ENCODE measurements at regions not wholly inside any gene's neighbourhood (a gene's known extent, or its start where the extent isn't known, plus 50 kb on each side); places are given as distances from the start of the nearest gene placed in this dataset.

DNA sequence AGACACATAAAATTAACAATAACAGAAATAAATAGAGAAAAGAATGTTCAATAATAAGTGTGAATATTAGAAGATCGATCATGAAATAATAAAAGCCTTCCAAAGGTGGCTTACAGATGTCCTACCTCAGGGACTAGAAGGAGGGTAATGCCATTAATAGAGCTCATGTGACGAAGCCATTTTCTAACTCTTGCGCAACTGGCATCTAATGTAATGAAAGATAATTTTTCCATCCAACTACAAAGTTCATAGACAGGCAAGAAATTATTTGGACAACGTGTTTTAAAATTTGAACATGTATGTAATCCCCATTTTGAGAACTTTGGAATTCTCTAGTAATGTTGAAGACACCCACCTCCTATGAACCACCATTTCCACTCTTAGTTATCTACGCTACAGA lies 1394.3 kb upstream of the LRRTM3 start:
- Histone ChIP-seq H2AFZ (ENCODE audit: insufficient read depth, low read depth, low read length, poor library complexity, severe bottlenecking) (no peak overlapping the region), H3K79me2 (ENCODE audit: control insufficient read depth, insufficient read depth, low read length) (no peaks in the 10 kb centered on the region), H3K4me1 (ENCODE audit: control insufficient read depth in 2 of 2, insufficient read depth in 2 of 2, low read length in 2 of 2) (no peaks in the 10 kb centered on the region), H3K36me3 (replicated peaks in 1 of 2; ENCODE audit: control extremely low read depth in 1 of 2, control insufficient read depth in 1 of 2, extremely low read depth in 1 of 2, insufficient read depth in 2 of 2, low read length in 1 of 2) (no peaks in the 10 kb centered on the region), H3K4me3 (ENCODE audit: control extremely low read depth in 1 of 5, extremely low read depth in 1 of 5, insufficient read depth in 1 of 5, low read depth in 2 of 5, low read length in 4 of 5) (no peak overlapping the region), H3K9me3 (ENCODE audit: control extremely low read depth in 1 of 3, control insufficient read depth in 2 of 3, insufficient read depth in 1 of 3, low read length in 2 of 3) (no peaks in the 10 kb centered on the region), H4K20me1 (ENCODE audit: control insufficient read depth, insufficient read depth, low read length, poor library complexity, severe bottlenecking) (no peaks in the 10 kb centered on the region), H3K27me3 (replicated peaks in 1 of 4; ENCODE audit: control extremely low read depth in 1 of 4, control insufficient read depth in 3 of 4, insufficient read depth in 4 of 4, low read length in 3 of 4) (no peaks in the 10 kb centered on the region), H3K4me2 (replicated peaks; ENCODE audit: low read depth, low read length, poor library complexity, severe bottlenecking) (no peak overlapping the region), H3K27ac (ENCODE audit: low read length in 2 of 2) (no peak overlapping the region), H3K9ac (ENCODE audit: low read length) (no peak overlapping the region)
- ATAC-seq (ENCODE audit: low read depth) (no peak), DNase-seq (no peak)
- ChIA-PET POLR2A (no interaction called here), CTCF (no interaction called here)
- intact Hi-C loops (cut with micrococcal nuclease) = no loop called here
- no CpG with 5 or more reads among the region's 5 CpGs for WGBS (ENCODE audit: insufficient coverage)
- Mint-ChIP-seq H3K9me3 (ENCODE audit: insufficient read depth) (peaks cover 4% of the 10 kb centered on the region), H3K4me1 (no peaks in the 10 kb centered on the region), H3K27ac (no peak overlapping the region), H3K27me3 (no peaks in the 10 kb centered on the region), H3K4me3 (no peak overlapping the region)
- TF ChIP-seq, protein P1, sequence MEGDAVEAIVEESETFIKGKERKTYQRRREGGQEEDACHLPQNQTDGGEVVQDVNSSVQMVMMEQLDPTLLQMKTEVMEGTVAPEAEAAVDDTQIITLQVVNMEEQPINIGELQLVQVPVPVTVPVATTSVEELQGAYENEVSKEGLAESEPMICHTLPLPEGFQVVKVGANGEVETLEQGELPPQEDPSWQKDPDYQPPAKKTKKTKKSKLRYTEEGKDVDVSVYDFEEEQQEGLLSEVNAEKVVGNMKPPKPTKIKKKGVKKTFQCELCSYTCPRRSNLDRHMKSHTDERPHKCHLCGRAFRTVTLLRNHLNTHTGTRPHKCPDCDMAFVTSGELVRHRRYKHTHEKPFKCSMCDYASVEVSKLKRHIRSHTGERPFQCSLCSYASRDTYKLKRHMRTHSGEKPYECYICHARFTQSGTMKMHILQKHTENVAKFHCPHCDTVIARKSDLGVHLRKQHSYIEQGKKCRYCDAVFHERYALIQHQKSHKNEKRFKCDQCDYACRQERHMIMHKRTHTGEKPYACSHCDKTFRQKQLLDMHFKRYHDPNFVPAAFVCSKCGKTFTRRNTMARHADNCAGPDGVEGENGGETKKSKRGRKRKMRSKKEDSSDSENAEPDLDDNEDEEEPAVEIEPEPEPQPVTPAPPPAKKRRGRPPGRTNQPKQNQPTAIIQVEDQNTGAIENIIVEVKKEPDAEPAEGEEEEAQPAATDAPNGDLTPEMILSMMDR (IDR thresholded peaks at IDR 0.05) = no peak
- TF ChIP-seq EZH2 (IDR thresholded peaks at IDR 0.05; ENCODE audit: borderline replicate concordance, insufficient read depth, low read depth, low read length, poor library complexity, severe bottlenecking) = no peak

DNA sequence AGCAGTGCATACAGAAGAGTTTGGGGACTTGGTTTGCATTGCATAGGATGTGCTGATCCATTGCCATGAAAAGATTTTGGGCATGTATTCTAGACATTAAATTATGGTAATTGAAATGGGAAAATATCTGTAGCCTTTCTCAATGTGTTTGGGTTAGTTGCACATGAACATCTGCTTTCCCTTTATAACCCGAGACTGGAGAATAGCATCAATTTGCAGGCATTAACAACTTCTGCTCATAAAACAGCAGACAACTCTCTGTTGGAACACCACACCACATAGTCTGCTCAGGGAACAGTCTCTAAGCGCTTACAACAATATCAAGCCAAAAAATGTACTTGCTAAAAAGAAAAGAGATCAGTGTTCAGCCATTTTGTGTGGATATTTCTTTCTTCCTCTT lies 1391.1 kb upstream of the LRRTM3 start:
- ChIA-PET CTCF (no interaction called here), POLR2A (no interaction called here)
- ATAC-seq (ENCODE audit: low read depth) (no peak), DNase-seq (no peak)
- H3K4me2 ChIP-seq (replicated peaks; ENCODE audit: low read depth, low read length, poor library complexity, severe bottlenecking) = no peak overlapping the region
- H3K27me3 ChIP-seq (replicated peaks in 1 of 4; ENCODE audit: control extremely low read depth in 1 of 4, control insufficient read depth in 3 of 4, insufficient read depth in 4 of 4, low read length in 3 of 4) = no peaks in the 10 kb centered on the region
- intact Hi-C loops (cut with micrococcal nuclease) = no loop called here
- TF ChIP-seq, protein P1 (IDR thresholded peaks at IDR 0.05) = no peak
- no peak for TF ChIP-seq EZH2 (IDR thresholded peaks at IDR 0.05; ENCODE audit: borderline replicate concordance, insufficient read depth, low read depth, low read length, poor library complexity, severe bottlenecking)
- Mint-ChIP-seq H3K9me3 (ENCODE audit: insufficient read depth) (peaks cover 4% of the 10 kb centered on the region), H3K27me3 (no peaks in the 10 kb centered on the region), H3K4me1 (no peaks in the 10 kb centered on the region), H3K27ac (no peak overlapping the region), H3K4me3 (no peak overlapping the region)
- no peak overlapping the region for H3K27ac ChIP-seq (ENCODE audit: low read length in 2 of 2)
- H4K20me1 ChIP-seq (ENCODE audit: control insufficient read depth, insufficient read depth, low read length, poor library complexity, severe bottlenecking) = no peaks in the 10 kb centered on the region
- no peak overlapping the region for H3K9ac ChIP-seq (ENCODE audit: low read length)
- H3K79me2 ChIP-seq (ENCODE audit: control insufficient read depth, insufficient read depth, low read length) = no peaks in the 10 kb centered on the region
- H3K4me3 ChIP-seq (ENCODE audit: control extremely low read depth in 1 of 5, extremely low read depth in 1 of 5, insufficient read depth in 1 of 5, low read depth in 2 of 5, low read length in 4 of 5) = no peak overlapping the region
- 89% methylated on average over 1 of the region's 2 CpGs for WGBS (ENCODE audit: insufficient coverage)
- no peak overlapping the region for H2AFZ ChIP-seq (ENCODE audit: insufficient read depth, low read depth, low read length, poor library complexity, severe bottlenecking)
- no peaks in the 10 kb centered on the region for H3K36me3 ChIP-seq (replicated peaks in 1 of 2; ENCODE audit: control extremely low read depth in 1 of 2, control insufficient read depth in 1 of 2, extremely low read depth in 1 of 2, insufficient read depth in 2 of 2, low read length in 1 of 2)
- no peaks in the 10 kb centered on the region for H3K9me3 ChIP-seq (ENCODE audit: control extremely low read depth in 1 of 3, control insufficient read depth in 2 of 3, insufficient read depth in 1 of 3, low read length in 2 of 3)
- no peaks in the 10 kb centered on the region for H3K4me1 ChIP-seq (ENCODE audit: control insufficient read depth in 2 of 2, insufficient read depth in 2 of 2, low read length in 2 of 2)

All from B cell (primary cell).